LNCaP clone FGC (cell line): ENCODE measurements at regions not wholly inside any gene's neighbourhood (a gene's known extent, or its start where the extent isn't known, plus 50 kb on each side); places are given as distances from the start of the nearest gene placed in this dataset.

Experiments
- DNase-seq: peaks from one replicate; pipeline ENCODE4 v3.0.0-alpha.2; 2011; ENCODE audit warnings: low read depth
- H3K4me3 ChIP-seq: 2 replicates; pipeline ENCODE4 v1.5.1; 2011; ENCODE audit warnings: mild to moderate bottlenecking, low read depth, low read length, control low read depth
- CTCF ChIP-seq: IDR thresholded peaks from 2 replicates; pipeline ENCODE4 v1.5.1; 2012; ENCODE audit warnings: mild to moderate bottlenecking; ENCODE audit not compliant: control insufficient read depth, insufficient read depth; ENCODE audit errors: extremely low read depth

GRCh38 chr4:175290401-175290800 lies 372.2 kb downstream of the ADAM29 start:
- no peak for TF ChIP-seq CTCF
- peak; percentile 28 for DNase-seq
- no peak overlapping the region for H3K4me3 ChIP-seq

- H3K4me3 ChIP-seq, result no peak overlapping the region
- no peak for DNase-seq
- no peak for TF ChIP-seq CTCF
These were observed 379.9 kb downstream of the ADAM29 start for GRCh38 chr4:175297965-175298565.

- TF ChIP-seq CTCF, result no peak
- no peak overlapping the region for H3K4me3 ChIP-seq
- no peak for DNase-seq
These were observed 388.3 kb downstream of the ADAM29 start for GRCh38 chr4:175306436-175306835.

GRCh38 chr4:175307326-175307725 lies 389.2 kb downstream of the ADAM29 start:
- TF ChIP-seq CTCF, result no peak
- DNase-seq, result no peak
- no peak overlapping the region for H3K4me3 ChIP-seq

GRCh38 chr4:175308236-175308635 lies 390.1 kb downstream of the ADAM29 start:
- DNase-seq, result no peak
- TF ChIP-seq CTCF, result no peak

GRCh38 chr4:175309041-175309440 lies 390.9 kb downstream of the ADAM29 start:
- DNase-seq, result no peak
- no peak overlapping the region for H3K4me3 ChIP-seq
- no peak for TF ChIP-seq CTCF

More at GRCh38 chr4:175308236-175308635, 390.1 kb downstream of the ADAM29 start:
- no peak overlapping the region for H3K4me3 ChIP-seq

GRCh38 chr4:175325230-175325629 lies 407.1 kb downstream of the ADAM29 start:
- no peak overlapping the region for H3K4me3 ChIP-seq
- DNase-seq, result no peak
- no peak for TF ChIP-seq CTCF
